DOHH2 (cell line): ENCODE measurements at regions not wholly inside any gene's neighbourhood (a gene's known extent, or its start where the extent isn't known, plus 50 kb on each side); places are given as distances from the start of the nearest gene placed in this dataset.

Experiments used
- CTCF ChIP-seq: fragments of 200-600 bp; sonication (generic); IDR thresholded peaks from one replicate; pipeline ENCODE4 v1.5.1; 2014; ENCODE audit warnings: antibody characterized with exemption, mild to moderate bottlenecking, low read depth, low read length; ENCODE audit not compliant: poor library complexity, severe bottlenecking
- EZH2phosphoT487 ChIP-seq: fragments of 200-600 bp; sonication (generic); IDR thresholded peaks from 2 replicates; pipeline ENCODE4 v1.6.1; 2017; ENCODE audit warnings: borderline replicate concordance, mild to moderate bottlenecking, antibody characterized with exemption, low read length, moderate library complexity, mixed read lengths

GRCh38 chr6:119865466-119866350 is 516.1 kb upstream of the MAN1A1 start:
- TF ChIP-seq CTCF: no peak
- no peak for TF ChIP-seq EZH2phosphoT487
